ENCODE measurements at regions not wholly inside any gene's neighbourhood (a gene's known extent, or its start where the extent isn't known, plus 50 kb on each side); places are given as distances from the start of the nearest gene placed in this dataset.

DNA sequence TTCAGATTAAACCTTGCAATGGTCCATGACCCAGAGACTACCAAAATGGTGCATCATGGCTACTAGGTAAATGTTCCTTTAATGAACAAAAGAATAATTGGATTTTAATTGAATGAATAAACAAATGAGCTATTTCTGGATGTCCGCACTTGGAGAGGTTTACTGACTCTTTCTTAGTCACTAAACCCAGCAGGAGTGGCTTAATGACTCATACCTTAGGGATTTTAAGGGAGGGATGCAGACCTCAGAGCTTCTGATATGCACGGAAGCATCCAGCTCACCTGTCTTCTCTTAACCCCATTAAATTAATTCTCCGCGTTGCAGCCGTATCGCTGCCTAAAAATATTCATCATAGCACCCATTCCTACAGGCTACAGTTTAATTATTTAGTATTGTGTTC is 970.0 kb upstream of the SLC35B3 start:
- H3K9me3 ChIP-seq = no peaks in the 10 kb centered on the region
- intact Hi-C loops (cut with DNase I; ENCODE audit: low total_unique reads) = no loop called here
- no peaks in the 10 kb centered on the region for H3K4me1 ChIP-seq
- no peak overlapping the region for H3K4me3 ChIP-seq
- TF ChIP-seq, protein P1, sequence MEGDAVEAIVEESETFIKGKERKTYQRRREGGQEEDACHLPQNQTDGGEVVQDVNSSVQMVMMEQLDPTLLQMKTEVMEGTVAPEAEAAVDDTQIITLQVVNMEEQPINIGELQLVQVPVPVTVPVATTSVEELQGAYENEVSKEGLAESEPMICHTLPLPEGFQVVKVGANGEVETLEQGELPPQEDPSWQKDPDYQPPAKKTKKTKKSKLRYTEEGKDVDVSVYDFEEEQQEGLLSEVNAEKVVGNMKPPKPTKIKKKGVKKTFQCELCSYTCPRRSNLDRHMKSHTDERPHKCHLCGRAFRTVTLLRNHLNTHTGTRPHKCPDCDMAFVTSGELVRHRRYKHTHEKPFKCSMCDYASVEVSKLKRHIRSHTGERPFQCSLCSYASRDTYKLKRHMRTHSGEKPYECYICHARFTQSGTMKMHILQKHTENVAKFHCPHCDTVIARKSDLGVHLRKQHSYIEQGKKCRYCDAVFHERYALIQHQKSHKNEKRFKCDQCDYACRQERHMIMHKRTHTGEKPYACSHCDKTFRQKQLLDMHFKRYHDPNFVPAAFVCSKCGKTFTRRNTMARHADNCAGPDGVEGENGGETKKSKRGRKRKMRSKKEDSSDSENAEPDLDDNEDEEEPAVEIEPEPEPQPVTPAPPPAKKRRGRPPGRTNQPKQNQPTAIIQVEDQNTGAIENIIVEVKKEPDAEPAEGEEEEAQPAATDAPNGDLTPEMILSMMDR (IDR thresholded peaks at IDR 0.05) = no peak
- TF ChIP-seq POLR2A (IDR thresholded peaks at IDR 0.05) = no peak
- no peaks in the 10 kb centered on the region for H3K36me3 ChIP-seq
- no peak for DNase-seq
- no peaks in the 10 kb centered on the region for H3K27me3 ChIP-seq
- no peak overlapping the region for H3K27ac ChIP-seq

DNA sequence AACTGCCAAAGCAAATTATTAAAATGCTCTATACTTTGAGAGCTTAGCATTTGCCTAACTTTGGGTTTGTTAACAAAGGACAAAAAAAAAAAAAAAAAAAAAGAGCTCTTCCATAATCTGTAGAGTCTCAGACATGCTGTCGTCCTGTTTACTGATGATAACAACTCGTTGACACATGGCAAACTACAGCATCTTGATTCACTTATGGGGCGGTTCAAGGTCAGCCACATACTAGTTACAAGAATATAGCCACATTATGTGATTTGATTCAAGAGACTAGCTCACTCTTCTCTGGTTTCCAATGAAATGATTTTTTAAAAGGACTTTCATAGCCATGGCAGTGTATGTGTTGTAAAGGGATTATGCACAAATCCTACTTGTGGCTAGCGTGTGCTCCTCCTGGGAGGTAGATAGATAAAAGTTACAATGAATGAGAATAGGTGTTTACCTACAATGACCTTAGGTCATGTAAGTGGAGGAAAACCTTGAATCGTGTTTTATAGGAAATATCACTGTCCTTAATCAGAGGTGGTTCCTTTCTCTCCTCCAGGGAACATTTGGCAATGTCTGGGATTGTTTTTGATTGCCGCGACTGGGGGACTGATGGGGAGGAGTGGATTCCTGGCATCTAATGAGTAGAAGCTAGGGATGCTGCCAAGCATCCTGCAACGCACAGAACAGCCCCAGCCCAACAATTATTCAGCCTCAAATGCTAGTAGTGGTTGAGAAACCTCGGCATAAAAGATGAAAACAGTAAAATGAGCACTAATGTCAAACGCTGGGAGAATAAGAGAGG is 969.2 kb upstream of the SLC35B3 start:
- H3K4me3 ChIP-seq = no peak overlapping the region
- intact Hi-C loops (cut with DNase I; ENCODE audit: low total_unique reads) = no loop called here
- no peaks in the 10 kb centered on the region for H3K4me1 ChIP-seq
- H3K27ac ChIP-seq = no peak overlapping the region
- no peak for DNase-seq
- H3K36me3 ChIP-seq = no peaks in the 10 kb centered on the region
- no peaks in the 10 kb centered on the region for H3K27me3 ChIP-seq
- TF ChIP-seq, protein P1 (IDR thresholded peaks at IDR 0.05) = no peak
- no peak for TF ChIP-seq POLR2A (IDR thresholded peaks at IDR 0.05)
- H3K9me3 ChIP-seq = no peaks in the 10 kb centered on the region

DNA sequence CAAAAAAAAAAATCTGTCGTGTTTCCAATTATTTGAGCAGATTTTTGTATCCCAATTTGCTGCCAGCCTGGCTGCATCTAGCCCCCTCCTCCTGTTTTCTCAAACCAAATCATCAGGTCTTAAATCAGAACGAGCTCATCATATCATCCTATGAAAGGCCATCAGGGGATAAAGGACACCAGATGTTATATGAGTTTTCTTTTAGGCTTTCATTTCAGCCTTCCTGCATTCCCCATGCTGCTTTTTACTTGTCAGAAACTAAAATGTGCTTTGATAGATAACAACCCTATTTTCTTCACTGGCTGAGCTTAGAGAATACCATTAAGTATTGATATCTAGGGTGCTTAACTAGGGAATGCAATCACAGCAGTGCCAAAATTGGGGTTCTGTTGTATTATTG is 968.4 kb upstream of the SLC35B3 start:
- no peak for DNase-seq
- no peak overlapping the region for H3K4me3 ChIP-seq
- H3K27me3 ChIP-seq = no peaks in the 10 kb centered on the region
- H3K27ac ChIP-seq = no peak overlapping the region
- no peaks in the 10 kb centered on the region for H3K4me1 ChIP-seq
- H3K36me3 ChIP-seq = no peaks in the 10 kb centered on the region
- H3K9me3 ChIP-seq = no peaks in the 10 kb centered on the region
- TF ChIP-seq POLR2A (IDR thresholded peaks at IDR 0.05) = no peak
- TF ChIP-seq, protein P1 (IDR thresholded peaks at IDR 0.05) = no peak
- intact Hi-C loops (cut with DNase I; ENCODE audit: low total_unique reads) = no loop called here

DNA sequence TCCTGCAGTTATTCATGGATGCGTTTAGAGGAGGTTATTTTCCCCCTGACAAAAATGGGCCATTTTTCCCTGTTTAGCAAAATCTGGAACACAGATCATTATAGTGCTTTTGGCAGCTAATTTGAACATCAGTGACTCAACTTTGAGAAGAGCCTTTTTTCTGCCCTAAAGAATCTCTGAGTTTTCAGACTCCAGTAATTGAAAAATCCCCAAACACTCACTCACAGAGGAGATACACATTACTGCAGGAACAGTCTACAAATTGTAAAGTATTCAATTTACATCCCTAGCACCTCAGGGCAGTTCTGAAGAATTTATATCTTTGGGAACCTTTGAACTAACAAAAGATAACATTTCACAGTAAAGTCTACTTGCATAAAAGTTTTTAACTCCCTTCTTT is 966.6 kb upstream of the SLC35B3 start:
- intact Hi-C loops (cut with DNase I; ENCODE audit: low total_unique reads) = no loop called here
- Histone ChIP-seq H3K36me3 (no peaks in the 10 kb centered on the region), H3K4me1 (no peaks in the 10 kb centered on the region), H3K27me3 (no peaks in the 10 kb centered on the region), H3K9me3 (no peaks in the 10 kb centered on the region), H3K4me3 (no peak overlapping the region), H3K27ac (no peak overlapping the region)
- TF ChIP-seq, protein P1 (IDR thresholded peaks at IDR 0.05) = no peak
- DNase-seq = no peak

DNA sequence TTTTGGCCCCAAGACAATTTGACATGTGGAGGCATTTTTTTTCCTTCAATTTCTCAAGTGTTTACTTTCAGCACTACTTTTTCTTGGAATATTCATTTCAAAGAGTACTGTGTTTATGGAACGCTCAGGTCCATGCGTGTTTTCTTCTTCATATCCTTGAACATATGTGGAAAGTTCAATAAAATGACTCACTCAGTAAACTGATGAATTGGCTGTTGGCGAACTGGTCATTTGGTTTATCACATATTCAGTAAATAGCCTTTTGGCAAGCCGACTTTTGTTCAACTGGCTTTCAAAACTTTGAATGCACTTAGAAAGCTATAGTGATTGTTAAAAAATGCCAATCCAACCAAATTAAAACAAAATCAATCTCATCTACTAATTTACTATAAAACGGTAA is 964.6 kb upstream of the SLC35B3 start:
- no peaks in the 10 kb centered on the region for H3K36me3 ChIP-seq
- no peaks in the 10 kb centered on the region for H3K27me3 ChIP-seq
- no peaks in the 10 kb centered on the region for H3K9me3 ChIP-seq
- no peak overlapping the region for H3K4me3 ChIP-seq
- no peaks in the 10 kb centered on the region for H3K4me1 ChIP-seq
- TF ChIP-seq POLR2A (IDR thresholded peaks at IDR 0.05) = no peak
- TF ChIP-seq, protein P1 (IDR thresholded peaks at IDR 0.05) = no peak
- DNase-seq = no peak
- intact Hi-C loops (cut with DNase I; ENCODE audit: low total_unique reads) = no loop called here
- no peak overlapping the region for H3K27ac ChIP-seq

Measured in uterus (tissue), 3 donors.